Frontal cortex (tissue), 4 donors: ENCODE measurements at regions not wholly inside any gene's neighbourhood (a gene's known extent, or its start where the extent isn't known, plus 50 kb on each side); places are given as distances from the start of the nearest gene placed in this dataset. TPM values are rescaled to one million over a fixed set of nuclear protein-coding genes. Genes with fewer than 3 reads are reported as not detected.

Experiments used
- DNase-seq, 2 donors: peaks; one replicate each; pipeline ENCODE4 v3.0.0; 2012; ENCODE audit warnings: low spot score in 2 of 2
- FAIRE-seq: peaks from 2 replicates; lab custom pipeline; 2012; peaks lifted over from hg19 to GRCh38; lab: Jason Lieb, UNC
- small RNA-seq: library from RNA; depleted of rRNA; stranded (forward); fragments of <200 nt; gene quantifications from one replicate; pipeline ENCODE3, GENCODE V24; 2014
- donor health status: control.
- donor health status: control.
- donor health status: control.

GRCh38 chr13:60654415-60654814, 257.4 kb downstream of the TDRD3 start:
- DNase-seq (no peak), FAIRE-seq (no peak)

GRCh38 chr13:60647547-60647946, 250.5 kb downstream of the TDRD3 start:
- no peak for DNase-seq
- FAIRE-seq: no peak

- FAIRE-seq (no peak), DNase-seq (no peak)
These were observed 249.6 kb downstream of the TDRD3 start for GRCh38 chr13:60646620-60647019.

- DNase-seq (no peak), FAIRE-seq (no peak)
These were observed 248.7 kb downstream of the TDRD3 start for GRCh38 chr13:60645676-60646075.

DNA sequence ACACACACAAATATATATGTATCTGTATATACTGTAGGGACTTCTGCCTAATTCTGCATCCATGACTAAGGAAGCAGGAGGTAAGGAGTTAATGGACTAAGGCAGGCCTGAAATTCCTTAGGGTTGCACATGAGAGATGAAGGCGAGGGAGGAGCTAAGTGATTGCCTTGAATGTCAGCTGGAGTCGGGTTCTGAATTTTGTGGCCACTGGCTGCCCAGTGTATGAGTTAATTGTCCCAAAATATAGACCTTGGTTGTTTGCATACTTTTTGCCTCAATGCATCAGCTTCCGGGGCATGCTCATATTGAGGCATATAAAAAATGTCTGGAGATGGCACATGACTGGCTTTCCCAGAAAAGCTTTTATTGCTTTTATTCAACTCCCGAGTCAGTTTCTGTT, 245.5 kb downstream of the TDRD3 start:
- DNase-seq: no peak

DNA sequence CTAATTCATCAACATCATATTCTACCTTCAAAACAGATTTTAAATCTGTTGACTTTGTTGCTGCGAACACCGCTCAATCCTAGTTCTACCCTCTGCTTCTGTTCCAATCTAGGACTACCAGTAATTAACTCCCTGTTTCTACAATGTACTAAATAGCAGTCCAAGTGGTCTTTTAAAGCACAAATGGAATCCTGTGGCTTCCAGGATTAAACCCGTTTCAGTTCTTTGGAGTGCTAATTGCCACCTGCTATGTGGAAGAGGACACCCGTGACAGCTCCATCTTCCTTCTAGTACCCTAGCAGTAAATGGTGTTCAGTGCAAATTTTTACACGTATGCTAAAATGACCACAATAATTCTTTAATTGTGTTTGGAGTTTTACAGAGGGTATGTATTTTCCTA, 232.1 kb downstream of the TDRD3 start:
- no peak for FAIRE-seq
- DNase-seq: no peak

More for the DNA sequence above, 245.5 kb downstream of the TDRD3 start:
- no peak for FAIRE-seq

- no peak for FAIRE-seq
- DNase-seq: peak in 1 of 2 donors; percentile 8
These were observed 230.2 kb downstream of the TDRD3 start for GRCh38 chr13:60627071-60627686.

Small RNAs in the stretch of these regions (small RNA-seq; reads per million reads assigned to genes)
- gene MIR3169: not detected
- not detected for gene RNY3P5
